ENCODE measurements at regions not wholly inside any gene's neighbourhood (a gene's known extent, or its start where the extent isn't known, plus 50 kb on each side); places are given as distances from the start of the nearest gene placed in this dataset.

- Histone ChIP-seq H3K4me1 (ENCODE audit: control insufficient read depth, insufficient read depth, low read length) (no peaks in the 10 kb centered on the region), H3K4me3 (ENCODE audit: low read depth, low read length) (no peak overlapping the region), H3K9me3 (ENCODE audit: control insufficient read depth, insufficient read depth, low read depth, low read length) (no peaks in the 10 kb centered on the region), H3K27ac (ENCODE audit: extremely low read depth, low read depth, low read length) (no peak overlapping the region), H3K36me3 (ENCODE audit: control insufficient read depth in 2 of 2, insufficient read depth in 1 of 2, low read length in 2 of 2) (no peaks in the 10 kb centered on the region)
- POLR2A ChIA-PET: no interaction called here
- CTCF ChIA-PET: interaction anchor here (0.6 to 0.7 kb wide), 3 partner anchors 20 to 1042 kb away, joined by 3 read pairs; no protein-coding TSS in a partner anchor
- TF ChIP-seq ZNF146 (tag by site-specific recombination; IDR thresholded peaks at IDR 0.05) (no peak), PRDM2 (tag by site-specific recombination; IDR thresholded peaks at IDR 0.05; ENCODE audit: borderline replicate concordance) (no peak), HOXC10 (CRISPR knock-in tag; IDR thresholded peaks at IDR 0.05) (no peak), ZNF292 (tag by site-specific recombination; IDR thresholded peaks at IDR 0.05; ENCODE audit: borderline replicate concordance, low read depth) (no peak), ZNF664 (tag by site-specific recombination; IDR thresholded peaks at IDR 0.05) (no peak), ZSCAN18 (tag by site-specific recombination; IDR thresholded peaks at IDR 0.05) (no peak)
Measured at GRCh38 chr16:79519448-79519847, 81.1 kb downstream of the MAF start.

GRCh38 chr16:79517156-79517555, 83.4 kb downstream of the MAF start:
- no peaks in the 10 kb centered on the region for H3K4me1 ChIP-seq (ENCODE audit: control insufficient read depth, insufficient read depth, low read length)
- POLR2A ChIA-PET: no interaction called here
- H3K36me3 ChIP-seq (ENCODE audit: control insufficient read depth in 2 of 2, insufficient read depth in 1 of 2, low read length in 2 of 2): no peaks in the 10 kb centered on the region
- TF ChIP-seq GLI2 (tag by site-specific recombination; IDR thresholded peaks at IDR 0.05; ENCODE audit: borderline replicate concordance, low read depth): no peak
- TF ChIP-seq ZSCAN5A (tag by site-specific recombination; IDR thresholded peaks at IDR 0.05): no peak
- no peak for TF ChIP-seq ZNF350 (tag by site-specific recombination; IDR thresholded peaks at IDR 0.05)
- TF ChIP-seq ZNF148 (tag by site-specific recombination; IDR thresholded peaks at IDR 0.05; ENCODE audit: borderline replicate concordance): no peak
- no peak for TF ChIP-seq ZNF670 (tag by site-specific recombination; IDR thresholded peaks at IDR 0.05; ENCODE audit: low read depth)
- no peak for TF ChIP-seq ZNF555 (tag by site-specific recombination; conservative IDR thresholded peaks at IDR 0.05)
- no peak for TF ChIP-seq ZNF274 (IDR thresholded peaks at IDR 0.05; ENCODE audit: low read length)
- no peak for TF ChIP-seq ZNF274 (tag by site-specific recombination; IDR thresholded peaks at IDR 0.05; ENCODE audit: borderline replicate concordance)
- TF ChIP-seq ZNF830 (tag by site-specific recombination; IDR thresholded peaks at IDR 0.05; ENCODE audit: low read depth): no peak
- no peak for TF ChIP-seq ZNF155 (tag by site-specific recombination; IDR thresholded peaks at IDR 0.05)
- no peak for TF ChIP-seq SP7 (tag by site-specific recombination; IDR thresholded peaks at IDR 0.05)
- no peak for TF ChIP-seq ZNF311 (tag by site-specific recombination; IDR thresholded peaks at IDR 0.05; ENCODE audit: borderline replicate concordance)
- TF ChIP-seq ZNF221 (tag by site-specific recombination; IDR thresholded peaks at IDR 0.05; ENCODE audit: borderline replicate concordance): no peak
- no peak for TF ChIP-seq ZNF473 (tag by site-specific recombination; IDR thresholded peaks at IDR 0.05)
- no peak overlapping the region for H3K27ac ChIP-seq (ENCODE audit: extremely low read depth, low read depth, low read length)
- no peaks in the 10 kb centered on the region for H3K9me3 ChIP-seq (ENCODE audit: control insufficient read depth, insufficient read depth, low read depth, low read length)
- H3K4me3 ChIP-seq (ENCODE audit: low read depth, low read length): no peak overlapping the region
- CTCF ChIA-PET: no interaction called here

Data from HEK293 (cell line).